ENCODE measurements at regions not wholly inside any gene's neighbourhood (a gene's known extent, or its start where the extent isn't known, plus 50 kb on each side); places are given as distances from the start of the nearest gene placed in this dataset.

- intact Hi-C loops (cut with DNase I; ENCODE audit: low total_unique reads): no loop called here
- Histone ChIP-seq H3K36me3 (no peaks in the 10 kb centered on the region), H3K9me3 (peaks cover 0 to under 1% (median 0%) of the 10 kb centered on the region in 4 donors), H3K27ac (no peak overlapping the region), H3K4me1 (no peaks in the 10 kb centered on the region), H3K4me3 (no peak overlapping the region), H3K27me3 (no peaks in the 10 kb centered on the region)
- TF ChIP-seq POLR2AphosphoS5 (IDR thresholded peaks at IDR 0.05): no peak
- TF ChIP-seq POLR2A (IDR thresholded peaks at IDR 0.05): no peak
- TF ChIP-seq EP300 (IDR thresholded peaks at IDR 0.05): no peak
- TF ChIP-seq CTCF (IDR thresholded peaks at IDR 0.05): no peak
- no peak for DNase-seq
- 75 to 87% (median 84%) methylated on average over 6 of the region's 6 CpGs for WGBS, 5 donors
These were observed 71.0 kb upstream of the MDFIC2 start for GRCh38 chr3:70383360-70383831.

GRCh38 chr3:70374179-70374578 lies 61.7 kb upstream of the MDFIC2 start:
- Histone ChIP-seq H3K4me3 (no peak overlapping the region), H3K27me3 (no peaks in the 10 kb centered on the region), H3K9me3 (peaks cover 0 to 12% (median 0%) of the 10 kb centered on the region in 4 donors), H3K4me1 (no peaks in the 10 kb centered on the region), H3K27ac (no peak overlapping the region), H3K36me3 (no peaks in the 10 kb centered on the region)
- TF ChIP-seq EP300 (IDR thresholded peaks at IDR 0.05) (no peak), CTCF (IDR thresholded peaks at IDR 0.05) (no peak), POLR2A (IDR thresholded peaks at IDR 0.05) (no peak), POLR2AphosphoS5 (IDR thresholded peaks at IDR 0.05) (no peak)
- intact Hi-C loops (cut with DNase I; ENCODE audit: low total_unique reads): no loop called here
- DNase-seq: no peak
- 76 to 85% (median 80%) methylated on average over 4 of the region's 4 CpGs for WGBS, 5 donors

Small RNA genes in the stretch of these regions (small RNA-seq; reads per million reads assigned to genes)
- gene COX6CP6 (0 reads per million in 4 donors), gene RNU6-281P (0 reads per million in 4 donors)

Data from stomach (tissue), 8 donors.